Cardiac muscle cell (in vitro differentiated cells and primary cell): ENCODE measurements at regions not wholly inside any gene's neighbourhood (a gene's known extent, or its start where the extent isn't known, plus 50 kb on each side); places are given as distances from the start of the nearest gene placed in this dataset.

Experiments
- DNase-seq, 2 donors: peaks; one replicate each; pipeline versions ENCODE4 v3.0.0 to v3.0.0-alpha.2; 2010 to 2017; ENCODE audit warnings: low read depth in 1 of 2, low spot score in 1 of 2
- H3K27ac ChIP-seq: fragments of 200-600 bp; sonication (generic); 2 replicates; pipeline ENCODE4 v1.5.1; 2016
- H3K27me3 ChIP-seq: fragments of 200-600 bp; sonication (generic); 2 replicates; pipeline ENCODE4 v1.6.0; 2016; ENCODE audit warnings: control low read depth
- H3K36me3 ChIP-seq: fragments of 200-600 bp; sonication (generic); 2 replicates; pipeline ENCODE4 v1.5.1; 2016; ENCODE audit warnings: control low read depth
- H3K4me1 ChIP-seq: fragments of 200-600 bp; sonication (generic); 2 replicates; pipeline ENCODE4 v1.8.1; 2017; ENCODE audit warnings: low read depth, mild to moderate bottlenecking, mixed run types
- H3K4me3 ChIP-seq: fragments of 200-600 bp; sonication (generic); 2 replicates; pipeline ENCODE4 v1.5.1; 2016; ENCODE audit warnings: mild to moderate bottlenecking
- H3K9me3 ChIP-seq: fragments of 200-600 bp; sonication (generic); 2 replicates; pipeline ENCODE4 v1.5.1; 2017; ENCODE audit warnings: low read depth, mild to moderate bottlenecking, control low read depth
- TF ChIP-seq, protein P1 (sequence below): IDR thresholded peaks from 2 replicates; pipeline ENCODE4 v1.5.1; 2012; ENCODE audit warnings: low read depth, mild to moderate bottlenecking, low read length

DNA sequence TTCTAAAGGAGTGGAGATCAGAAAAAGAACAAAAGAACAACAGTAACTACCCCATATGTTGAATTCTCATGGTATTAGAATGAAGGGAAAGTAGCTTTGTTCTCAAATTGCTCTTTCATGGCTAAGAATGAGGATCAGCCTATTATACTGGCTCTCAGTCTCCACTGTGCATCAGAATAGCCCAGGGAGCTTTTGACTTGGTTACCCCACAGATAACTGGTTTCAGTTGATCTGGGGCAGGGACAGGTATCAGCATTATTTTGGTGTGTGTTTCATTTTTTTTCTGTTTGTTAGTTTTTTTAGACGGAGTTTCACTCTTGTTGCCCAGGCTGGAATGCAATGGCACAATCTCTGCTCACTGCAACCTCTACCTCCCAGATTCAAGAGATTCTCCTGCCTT is 311.7 kb upstream of the TLE3 start:
- DNase-seq, result no peak

DNA sequence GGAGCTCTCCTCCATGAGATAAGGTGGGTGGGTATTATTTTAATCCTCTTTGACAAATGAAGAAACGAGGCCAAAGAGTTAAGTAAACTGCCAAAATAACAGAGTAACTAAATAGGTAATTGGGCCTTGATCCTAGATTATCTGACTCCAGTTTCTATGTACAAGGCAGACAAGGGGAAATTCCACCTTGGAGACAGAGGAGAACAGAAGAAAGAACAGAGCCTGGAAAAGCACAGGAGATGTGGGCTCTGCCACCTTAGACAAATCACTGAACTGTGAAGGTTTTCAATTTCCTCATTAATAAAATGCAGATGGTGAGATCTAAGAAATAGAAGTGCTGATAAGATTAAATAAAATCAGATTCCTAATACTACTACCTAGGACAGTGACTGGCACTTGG is 310.2 kb upstream of the TLE3 start:
- H3K36me3 ChIP-seq, result no peaks in the 10 kb centered on the region
- no peaks in the 10 kb centered on the region for H3K9me3 ChIP-seq
- no peak for DNase-seq
- no peak overlapping the region for H3K4me3 ChIP-seq
- H3K4me1 ChIP-seq, result peaks cover 16% of the 10 kb centered on the region
- no peaks in the 10 kb centered on the region for H3K27me3 ChIP-seq
- H3K27ac ChIP-seq, result no peak overlapping the region
- TF ChIP-seq, protein P1, sequence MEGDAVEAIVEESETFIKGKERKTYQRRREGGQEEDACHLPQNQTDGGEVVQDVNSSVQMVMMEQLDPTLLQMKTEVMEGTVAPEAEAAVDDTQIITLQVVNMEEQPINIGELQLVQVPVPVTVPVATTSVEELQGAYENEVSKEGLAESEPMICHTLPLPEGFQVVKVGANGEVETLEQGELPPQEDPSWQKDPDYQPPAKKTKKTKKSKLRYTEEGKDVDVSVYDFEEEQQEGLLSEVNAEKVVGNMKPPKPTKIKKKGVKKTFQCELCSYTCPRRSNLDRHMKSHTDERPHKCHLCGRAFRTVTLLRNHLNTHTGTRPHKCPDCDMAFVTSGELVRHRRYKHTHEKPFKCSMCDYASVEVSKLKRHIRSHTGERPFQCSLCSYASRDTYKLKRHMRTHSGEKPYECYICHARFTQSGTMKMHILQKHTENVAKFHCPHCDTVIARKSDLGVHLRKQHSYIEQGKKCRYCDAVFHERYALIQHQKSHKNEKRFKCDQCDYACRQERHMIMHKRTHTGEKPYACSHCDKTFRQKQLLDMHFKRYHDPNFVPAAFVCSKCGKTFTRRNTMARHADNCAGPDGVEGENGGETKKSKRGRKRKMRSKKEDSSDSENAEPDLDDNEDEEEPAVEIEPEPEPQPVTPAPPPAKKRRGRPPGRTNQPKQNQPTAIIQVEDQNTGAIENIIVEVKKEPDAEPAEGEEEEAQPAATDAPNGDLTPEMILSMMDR, result no peak

More for the DNA sequence above, 311.7 kb upstream of the TLE3 start:
- H3K27ac ChIP-seq, result no peak overlapping the region
- H3K27me3 ChIP-seq, result no peaks in the 10 kb centered on the region
- TF ChIP-seq, protein P1, result no peak
- peaks cover 16% of the 10 kb centered on the region for H3K4me1 ChIP-seq
- no peaks in the 10 kb centered on the region for H3K9me3 ChIP-seq
- H3K4me3 ChIP-seq, result no peak overlapping the region
- no peaks in the 10 kb centered on the region for H3K36me3 ChIP-seq

DNA sequence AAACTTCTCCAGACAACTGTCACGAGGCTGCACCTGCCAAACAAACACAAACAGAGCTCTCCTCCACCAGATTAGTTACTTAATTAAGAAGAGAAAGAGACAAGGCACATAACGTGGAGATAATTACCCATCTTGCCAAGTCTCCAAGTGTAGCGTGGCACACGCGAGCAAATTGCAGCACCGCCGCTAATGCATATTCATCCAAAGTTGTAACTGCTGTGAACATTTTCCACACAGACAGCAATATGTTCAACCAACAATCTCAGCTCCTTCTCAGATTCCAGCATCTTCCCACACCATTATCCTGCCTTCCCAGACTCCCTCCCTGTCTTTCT is 309.6 kb upstream of the TLE3 start:
- Histone ChIP-seq H3K27me3 (no peaks in the 10 kb centered on the region), H3K36me3 (no peaks in the 10 kb centered on the region), H3K4me1 (peaks cover 16% of the 10 kb centered on the region), H3K9me3 (no peaks in the 10 kb centered on the region), H3K27ac (no peak overlapping the region), H3K4me3 (no peak overlapping the region)
- TF ChIP-seq, protein P1, result no peak
- DNase-seq, result no peak

DNA sequence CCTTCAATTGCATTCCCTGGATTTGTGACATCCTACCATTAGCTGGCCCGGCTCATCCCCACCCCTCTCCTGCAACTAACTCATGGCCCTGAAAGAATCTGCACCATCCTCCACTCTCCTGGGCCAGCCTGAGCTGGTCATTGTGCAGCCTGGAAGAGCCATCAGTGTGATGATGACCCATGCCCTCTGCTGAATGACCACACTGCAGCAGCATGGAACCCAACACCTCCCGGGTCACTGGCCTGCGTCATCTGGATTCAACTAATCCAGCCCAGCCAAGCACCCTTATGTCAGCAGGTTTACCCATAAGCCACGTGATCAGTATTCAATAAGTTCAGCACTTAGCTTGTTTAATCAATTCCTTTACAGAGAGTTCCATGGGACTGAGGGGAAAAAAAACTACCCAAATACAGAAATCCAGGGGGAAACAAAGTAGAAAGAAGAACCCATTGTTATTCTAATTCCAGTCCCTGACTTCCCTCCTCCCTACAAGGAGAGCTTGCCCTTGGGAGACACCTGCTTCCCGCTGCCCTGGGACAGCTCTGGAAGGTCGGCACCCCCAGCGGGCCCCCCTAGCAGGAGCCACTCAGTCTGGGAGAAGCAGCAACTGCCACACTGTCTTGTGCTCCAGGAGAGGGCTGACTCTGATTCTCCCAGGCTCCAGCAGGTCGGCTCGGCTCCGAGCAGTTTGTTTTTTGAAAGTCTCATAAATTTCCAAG is 309.1 kb upstream of the TLE3 start:
- H3K9me3 ChIP-seq, result no peaks in the 10 kb centered on the region
- no peak for DNase-seq
- H3K4me3 ChIP-seq, result no peak overlapping the region
- peaks cover 16% of the 10 kb centered on the region for H3K4me1 ChIP-seq
- no peak overlapping the region for H3K27ac ChIP-seq
- H3K27me3 ChIP-seq, result no peaks in the 10 kb centered on the region
- TF ChIP-seq, protein P1, result no peak
- H3K36me3 ChIP-seq, result no peaks in the 10 kb centered on the region

DNA sequence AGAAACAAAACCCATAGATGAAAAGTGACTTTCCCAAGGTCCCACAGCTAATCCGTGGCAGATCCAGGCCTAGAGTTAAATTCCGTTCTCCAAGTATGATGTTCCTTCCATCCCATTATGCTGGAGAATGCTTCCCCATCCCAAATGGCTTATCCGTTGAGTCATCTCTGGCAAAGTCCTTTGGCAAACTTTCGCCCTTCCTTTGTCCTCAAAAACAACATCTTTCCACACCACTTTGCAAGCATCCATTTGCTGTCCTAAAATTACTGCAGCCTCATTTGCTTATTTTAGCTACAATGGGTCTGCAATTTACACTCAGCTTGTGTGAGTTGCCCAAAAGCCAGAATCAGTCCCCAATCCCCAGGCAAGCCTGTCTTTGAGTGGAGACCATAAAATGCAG is 304.0 kb upstream of the TLE3 start:
- TF ChIP-seq, protein P1, result no peak
- Histone ChIP-seq H3K9me3 (no peaks in the 10 kb centered on the region), H3K36me3 (no peaks in the 10 kb centered on the region), H3K4me3 (no peak overlapping the region), H3K27ac (no peak overlapping the region), H3K27me3 (no peaks in the 10 kb centered on the region), H3K4me1 (peaks cover under 1% of the 10 kb centered on the region)
- DNase-seq, result no peak
